ENCODE measurements at regions not wholly inside any gene's neighbourhood (a gene's known extent, or its start where the extent isn't known, plus 50 kb on each side); places are given as distances from the start of the nearest gene placed in this dataset.

GRCh38 chr18:44533071-44533470 is 147.6 kb upstream of the SETBP1 start:
- TF ChIP-seq FOXP2 (optimal IDR thresholded peaks at IDR 0.05; ENCODE audit: borderline replicate concordance, extremely low read depth, extremely low read length, insufficient read depth) (no peak), POLR2AphosphoS5 (IDR thresholded peaks at IDR 0.05; ENCODE audit: low read depth, low read length) (no peak), SIN3A (IDR thresholded peaks at IDR 0.05; ENCODE audit: borderline replicate concordance, insufficient read depth, low read length) (no peak), TAF1 (IDR thresholded peaks at IDR 0.05; ENCODE audit: borderline replicate concordance, insufficient read depth, low read length) (no peak), REST (IDR thresholded peaks at IDR 0.05; ENCODE audit: insufficient read depth in 1 of 2, low read depth in 2 of 2, low read length in 2 of 2) (no peak)

GRCh38 chr18:44536046-44536445 is 144.6 kb upstream of the SETBP1 start:
- TF ChIP-seq SIN3A (IDR thresholded peaks at IDR 0.05; ENCODE audit: borderline replicate concordance, insufficient read depth, low read length) (no peak), REST (IDR thresholded peaks at IDR 0.05; ENCODE audit: insufficient read depth in 1 of 2, low read depth in 2 of 2, low read length in 2 of 2) (no peak), POLR2AphosphoS5 (IDR thresholded peaks at IDR 0.05; ENCODE audit: low read depth, low read length) (no peak), TAF1 (IDR thresholded peaks at IDR 0.05; ENCODE audit: borderline replicate concordance, insufficient read depth, low read length) (no peak), FOXP2 (optimal IDR thresholded peaks at IDR 0.05; ENCODE audit: borderline replicate concordance, extremely low read depth, extremely low read length, insufficient read depth) (no peak)

- no peak for TF ChIP-seq SIN3A (IDR thresholded peaks at IDR 0.05; ENCODE audit: borderline replicate concordance, insufficient read depth, low read length)
- no peak for TF ChIP-seq REST (IDR thresholded peaks at IDR 0.05; ENCODE audit: insufficient read depth in 1 of 2, low read depth in 2 of 2, low read length in 2 of 2)
- no peak for TF ChIP-seq FOXP2 (optimal IDR thresholded peaks at IDR 0.05; ENCODE audit: borderline replicate concordance, extremely low read depth, extremely low read length, insufficient read depth)
- TF ChIP-seq TAF1 (IDR thresholded peaks at IDR 0.05; ENCODE audit: borderline replicate concordance, insufficient read depth, low read length), result no peak
- no peak for TF ChIP-seq POLR2AphosphoS5 (IDR thresholded peaks at IDR 0.05; ENCODE audit: low read depth, low read length)
These were observed 144.1 kb upstream of the SETBP1 start for GRCh38 chr18:44536619-44537018.

GRCh38 chr18:44537526-44537925 is 143.2 kb upstream of the SETBP1 start:
- no peak for TF ChIP-seq FOXP2 (optimal IDR thresholded peaks at IDR 0.05; ENCODE audit: borderline replicate concordance, extremely low read depth, extremely low read length, insufficient read depth)
- no peak for TF ChIP-seq POLR2AphosphoS5 (IDR thresholded peaks at IDR 0.05; ENCODE audit: low read depth, low read length)
- no peak for TF ChIP-seq TAF1 (IDR thresholded peaks at IDR 0.05; ENCODE audit: borderline replicate concordance, insufficient read depth, low read length)
- TF ChIP-seq REST (IDR thresholded peaks at IDR 0.05; ENCODE audit: insufficient read depth in 1 of 2, low read depth in 2 of 2, low read length in 2 of 2), result no peak
- TF ChIP-seq SIN3A (IDR thresholded peaks at IDR 0.05; ENCODE audit: borderline replicate concordance, insufficient read depth, low read length), result no peak

- TF ChIP-seq TAF1 (IDR thresholded peaks at IDR 0.05; ENCODE audit: borderline replicate concordance, insufficient read depth, low read length), result no peak
- TF ChIP-seq POLR2AphosphoS5 (IDR thresholded peaks at IDR 0.05; ENCODE audit: low read depth, low read length), result no peak
- TF ChIP-seq REST (IDR thresholded peaks at IDR 0.05; ENCODE audit: insufficient read depth in 1 of 2, low read depth in 2 of 2, low read length in 2 of 2), result no peak
- no peak for TF ChIP-seq FOXP2 (optimal IDR thresholded peaks at IDR 0.05; ENCODE audit: borderline replicate concordance, extremely low read depth, extremely low read length, insufficient read depth)
- TF ChIP-seq SIN3A (IDR thresholded peaks at IDR 0.05; ENCODE audit: borderline replicate concordance, insufficient read depth, low read length), result no peak
These were observed 140.8 kb upstream of the SETBP1 start for GRCh38 chr18:44539926-44540325.

Measured in PFSK-1 (cell line).